ENCODE measurements at regions not wholly inside any gene's neighbourhood (a gene's known extent, or its start where the extent isn't known, plus 50 kb on each side); places are given as distances from the start of the nearest gene placed in this dataset.

- DNase-seq (ENCODE audit: extremely low read depth, insufficient read length): no peak
- Histone ChIP-seq H3K27me3 (replicated peaks; ENCODE audit: control insufficient read depth, insufficient read depth, low read length) (no peaks in the 10 kb centered on the region), H3K4me3 (replicated peaks; ENCODE audit: low read depth, low read length) (no peak overlapping the region), H3K36me3 (ENCODE audit: control insufficient read depth, insufficient read depth, low read length) (no peaks in the 10 kb centered on the region)
- TF ChIP-seq, protein P1, sequence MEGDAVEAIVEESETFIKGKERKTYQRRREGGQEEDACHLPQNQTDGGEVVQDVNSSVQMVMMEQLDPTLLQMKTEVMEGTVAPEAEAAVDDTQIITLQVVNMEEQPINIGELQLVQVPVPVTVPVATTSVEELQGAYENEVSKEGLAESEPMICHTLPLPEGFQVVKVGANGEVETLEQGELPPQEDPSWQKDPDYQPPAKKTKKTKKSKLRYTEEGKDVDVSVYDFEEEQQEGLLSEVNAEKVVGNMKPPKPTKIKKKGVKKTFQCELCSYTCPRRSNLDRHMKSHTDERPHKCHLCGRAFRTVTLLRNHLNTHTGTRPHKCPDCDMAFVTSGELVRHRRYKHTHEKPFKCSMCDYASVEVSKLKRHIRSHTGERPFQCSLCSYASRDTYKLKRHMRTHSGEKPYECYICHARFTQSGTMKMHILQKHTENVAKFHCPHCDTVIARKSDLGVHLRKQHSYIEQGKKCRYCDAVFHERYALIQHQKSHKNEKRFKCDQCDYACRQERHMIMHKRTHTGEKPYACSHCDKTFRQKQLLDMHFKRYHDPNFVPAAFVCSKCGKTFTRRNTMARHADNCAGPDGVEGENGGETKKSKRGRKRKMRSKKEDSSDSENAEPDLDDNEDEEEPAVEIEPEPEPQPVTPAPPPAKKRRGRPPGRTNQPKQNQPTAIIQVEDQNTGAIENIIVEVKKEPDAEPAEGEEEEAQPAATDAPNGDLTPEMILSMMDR (IDR thresholded peaks at IDR 0.05; ENCODE audit: insufficient read depth, low read length, poor library complexity, severe bottlenecking): no peak
Observed at GRCh38 chr2:228703152-228703551, 521.7 kb upstream of the SPHKAP start.

GRCh38 chr2:228701506-228701905, 520.0 kb upstream of the SPHKAP start:
- TF ChIP-seq, protein P1 (IDR thresholded peaks at IDR 0.05; ENCODE audit: insufficient read depth, low read length, poor library complexity, severe bottlenecking): no peak
- H3K36me3 ChIP-seq (ENCODE audit: control insufficient read depth, insufficient read depth, low read length): no peaks in the 10 kb centered on the region
- no peaks in the 10 kb centered on the region for H3K27me3 ChIP-seq (replicated peaks; ENCODE audit: control insufficient read depth, insufficient read depth, low read length)
- DNase-seq (ENCODE audit: extremely low read depth, insufficient read length): no peak
- H3K4me3 ChIP-seq (replicated peaks; ENCODE audit: low read depth, low read length): no peak overlapping the region

GRCh38 chr2:228700638-228701037, 519.2 kb upstream of the SPHKAP start:
- H3K4me3 ChIP-seq (replicated peaks; ENCODE audit: low read depth, low read length): no peak overlapping the region
- TF ChIP-seq, protein P1 (IDR thresholded peaks at IDR 0.05; ENCODE audit: insufficient read depth, low read length, poor library complexity, severe bottlenecking): no peak
- no peak for DNase-seq (ENCODE audit: extremely low read depth, insufficient read length)
- H3K36me3 ChIP-seq (ENCODE audit: control insufficient read depth, insufficient read depth, low read length): no peaks in the 10 kb centered on the region
- H3K27me3 ChIP-seq (replicated peaks; ENCODE audit: control insufficient read depth, insufficient read depth, low read length): no peaks in the 10 kb centered on the region

DNA sequence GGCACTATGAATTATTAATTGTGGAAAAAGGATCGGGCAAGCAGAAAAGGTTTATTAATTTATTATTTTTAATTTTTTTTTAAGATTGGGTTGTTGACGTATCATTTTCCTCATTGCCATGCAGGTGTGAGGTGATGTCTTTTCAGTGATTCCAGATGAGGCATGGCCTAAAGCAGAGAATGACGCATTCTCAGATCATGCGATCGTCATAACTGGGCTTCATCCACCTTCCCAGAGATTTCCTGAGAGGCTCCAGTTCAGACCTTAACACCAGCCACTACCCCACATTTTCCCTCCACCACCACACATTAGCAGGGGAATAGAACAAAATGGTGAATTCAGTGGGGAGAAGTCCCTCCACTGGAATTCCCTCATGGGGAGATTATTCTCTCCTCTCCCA, 518.4 kb upstream of the SPHKAP start:
- Histone ChIP-seq H3K4me3 (replicated peaks; ENCODE audit: low read depth, low read length) (no peak overlapping the region), H3K36me3 (ENCODE audit: control insufficient read depth, insufficient read depth, low read length) (no peaks in the 10 kb centered on the region), H3K27me3 (replicated peaks; ENCODE audit: control insufficient read depth, insufficient read depth, low read length) (no peaks in the 10 kb centered on the region)
- TF ChIP-seq, protein P1 (IDR thresholded peaks at IDR 0.05; ENCODE audit: insufficient read depth, low read length, poor library complexity, severe bottlenecking): no peak
- no peak for DNase-seq (ENCODE audit: extremely low read depth, insufficient read length)

- no peak for DNase-seq (ENCODE audit: extremely low read depth, insufficient read length)
- no peaks in the 10 kb centered on the region for H3K36me3 ChIP-seq (ENCODE audit: control insufficient read depth, insufficient read depth, low read length)
- TF ChIP-seq, protein P1 (IDR thresholded peaks at IDR 0.05; ENCODE audit: insufficient read depth, low read length, poor library complexity, severe bottlenecking): no peak
Observed at GRCh38 chr2:228699400-228699799, 517.9 kb upstream of the SPHKAP start.

GRCh38 chr2:228698963-228699362, 517.5 kb upstream of the SPHKAP start:
- Histone ChIP-seq H3K4me3 (replicated peaks; ENCODE audit: low read depth, low read length) (no peak overlapping the region), H3K36me3 (ENCODE audit: control insufficient read depth, insufficient read depth, low read length) (no peaks in the 10 kb centered on the region), H3K27me3 (replicated peaks; ENCODE audit: control insufficient read depth, insufficient read depth, low read length) (no peaks in the 10 kb centered on the region)
- DNase-seq (ENCODE audit: extremely low read depth, insufficient read length): no peak
- TF ChIP-seq, protein P1 (IDR thresholded peaks at IDR 0.05; ENCODE audit: insufficient read depth, low read length, poor library complexity, severe bottlenecking): no peak

More at GRCh38 chr2:228699400-228699799, 517.9 kb upstream of the SPHKAP start:
- Histone ChIP-seq H3K4me3 (replicated peaks; ENCODE audit: low read depth, low read length) (no peak overlapping the region), H3K27me3 (replicated peaks; ENCODE audit: control insufficient read depth, insufficient read depth, low read length) (no peaks in the 10 kb centered on the region)

Measured in GM06990 (cell line).